ENCODE measurements at regions not wholly inside any gene's neighbourhood (a gene's known extent, or its start where the extent isn't known, plus 50 kb on each side); places are given as distances from the start of the nearest gene placed in this dataset.

- no peak for DNase-seq (ENCODE audit: low read depth in 3 of 3)
Observed at GRCh38 chr4:20592663-20593062, 107.6 kb upstream of the PACRGL start.

- no peak for DNase-seq (ENCODE audit: low read depth in 3 of 3)
Observed at GRCh38 chr4:20598626-20599025, 101.6 kb upstream of the PACRGL start.

- no peak for DNase-seq (ENCODE audit: low read depth in 3 of 3)
Observed at GRCh38 chr4:20603671-20604313, 96.5 kb upstream of the PACRGL start.

GRCh38 chr4:20612313-20612712 is 87.9 kb upstream of the PACRGL start:
- DNase-seq (ENCODE audit: low read depth in 3 of 3) = no peak

GRCh38 chr4:20614816-20615215 is 85.4 kb upstream of the PACRGL start:
- DNase-seq (ENCODE audit: low read depth in 3 of 3) = no peak

GRCh38 chr4:20615486-20616260 is 84.6 kb upstream of the PACRGL start:
- no peak for DNase-seq (ENCODE audit: low read depth in 3 of 3)

GRCh38 chr4:20616313-20616712 is 83.9 kb upstream of the PACRGL start:
- no peak for DNase-seq (ENCODE audit: low read depth in 3 of 3)

- no peak for DNase-seq (ENCODE audit: low read depth in 3 of 3)
Observed at GRCh38 chr4:20616848-20617247, 83.4 kb upstream of the PACRGL start.

GRCh38 chr4:20617678-20618396 is 82.4 kb upstream of the PACRGL start:
- DNase-seq (ENCODE audit: low read depth in 3 of 3) = no peak

GRCh38 chr4:20618731-20619130 is 81.5 kb upstream of the PACRGL start:
- no peak for DNase-seq (ENCODE audit: low read depth in 3 of 3)

GRCh38 chr4:20621476-20621875 is 78.8 kb upstream of the PACRGL start:
- no peak for DNase-seq (ENCODE audit: low read depth in 3 of 3)

GRCh38 chr4:20622701-20623100 is 77.6 kb upstream of the PACRGL start:
- no peak for DNase-seq (ENCODE audit: low read depth in 3 of 3)

GRCh38 chr4:20623939-20624338 is 76.3 kb upstream of the PACRGL start:
- no peak for DNase-seq (ENCODE audit: low read depth in 3 of 3)

- no peak for DNase-seq (ENCODE audit: low read depth in 3 of 3)
Observed at GRCh38 chr4:20624793-20625374, 75.4 kb upstream of the PACRGL start.

GRCh38 chr4:20625426-20625825 is 74.8 kb upstream of the PACRGL start:
- no peak for DNase-seq (ENCODE audit: low read depth in 3 of 3)

- DNase-seq (ENCODE audit: low read depth in 3 of 3) = no peak
Observed at GRCh38 chr4:20626326-20627005, 73.8 kb upstream of the PACRGL start.

- no peak for DNase-seq (ENCODE audit: low read depth in 3 of 3)
Observed at GRCh38 chr4:20627866-20628265, 72.4 kb upstream of the PACRGL start.

- no peak for DNase-seq (ENCODE audit: low read depth in 3 of 3)
Observed at GRCh38 chr4:20629186-20630106, 70.8 kb upstream of the PACRGL start.

GRCh38 chr4:20638825-20639224 is 61.4 kb upstream of the PACRGL start:
- no peak for DNase-seq (ENCODE audit: low read depth in 3 of 3)

GRCh38 chr4:20639346-20639745 is 60.9 kb upstream of the PACRGL start:
- no peak for DNase-seq (ENCODE audit: low read depth in 3 of 3)

GRCh38 chr4:20640989-20641388 is 59.3 kb upstream of the PACRGL start:
- DNase-seq (ENCODE audit: low read depth in 3 of 3) = no peak
